Endothelial cell of umbilical vein (primary cell): ENCODE measurements at regions not wholly inside any gene's neighbourhood (a gene's known extent, or its start where the extent isn't known, plus 50 kb on each side); places are given as distances from the start of the nearest gene placed in this dataset.

Experiments
- BruUV-seq: library from RNA; stranded (reverse); fragments of 400-500 nt; replicated peaks from 2 replicates; lab custom pipeline; 2021; lab: Mats Ljungman, UMichigan
- CTCF ChIA-PET: fragments of 300-600, 350-600 bp; sonication (Branson Sonifier 250); formaldehyde crosslinking; loops from one replicate; lab custom pipeline; 2021; ENCODE audit warnings: antibody characterized with exemption, inconsistent platforms; lab: Charles Lee
- POLR2A ChIA-PET: fragments of 300-600, 350-600 bp; sonication (Branson Sonifier 250); formaldehyde crosslinking; loops from one replicate; lab custom pipeline; 2021; ENCODE audit warnings: antibody characterized with exemption, inconsistent platforms; lab: Charles Lee
- DNase-seq: peaks from one replicate; pipeline ENCODE4 v3.0.0-alpha.2; 2011; ENCODE audit warnings: low read depth, low spot score
- FAIRE-seq: peaks from 2 replicates; lab custom pipeline; 2011; peaks lifted over from hg19 to GRCh38; lab: Jason Lieb, UNC
- H2AFZ ChIP-seq: 2 replicates; pipeline ENCODE4 v1.6.0; 2012; ENCODE audit warnings: low read depth, low read length, control low read depth, inconsistent platforms
- H3K27ac ChIP-seq: 2 replicates; pipeline ENCODE4 v1.5.1; 2011; ENCODE audit warnings: low read depth, mild to moderate bottlenecking, control low read depth, low read length, moderate library complexity; ENCODE audit not compliant: insufficient read depth
- H3K27me3 ChIP-seq, 2 experiments: 2 replicates each; pipeline versions ENCODE4 v1.6.0 to v1.6.1; 2011; ENCODE audit warnings: low read length in 2 of 2, mixed read lengths in 1 of 2; ENCODE audit not compliant: control insufficient read depth in 2 of 2, insufficient read depth in 2 of 2
- H3K36me3 ChIP-seq, 2 experiments: 2 replicates in 1 of 2; 3 replicates in 1 of 2; pipeline ENCODE4 v1.5.1; 2011; ENCODE audit warnings: low read length in 2 of 2, mild to moderate bottlenecking in 1 of 2, moderate library complexity in 1 of 2; ENCODE audit not compliant: control insufficient read depth in 2 of 2, insufficient read depth in 2 of 2; ENCODE audit errors: extremely low read depth in 1 of 2
- H3K4me1 ChIP-seq: 3 replicates; pipeline ENCODE4 v1.5.1; 2011; ENCODE audit warnings: mild to moderate bottlenecking, low read length; ENCODE audit not compliant: control insufficient read depth, insufficient read depth; ENCODE audit errors: extremely low read depth
- H3K4me2 ChIP-seq: 2 replicates; pipeline ENCODE4 v1.6.1; 2011; ENCODE audit warnings: low read length, control low read depth, mixed read lengths; ENCODE audit not compliant: insufficient read depth
- H3K4me3 ChIP-seq, 3 experiments: fragments of 200-600 bp in 1 of 3; sonication (generic), shearing (Covaris generic) in 1 of 3; replicated peaks in 1 of 3; 2 replicates each; pipeline ENCODE4 v1.5.1; 2011 to 2016; ENCODE audit warnings: control low read depth in 3 of 3, low read length in 3 of 3, mild to moderate bottlenecking in 2 of 3, inconsistent platforms in 1 of 3, low read depth in 1 of 3, moderate library complexity in 1 of 3; ENCODE audit not compliant: insufficient read depth in 1 of 3
- H3K79me2 ChIP-seq: 2 replicates; pipeline ENCODE4 v1.6.0; 2012; ENCODE audit warnings: low read length, inconsistent platforms; ENCODE audit not compliant: control insufficient read depth, insufficient read depth
- H3K9ac ChIP-seq: replicated peaks from 2 replicates; pipeline ENCODE3; 2011; ENCODE audit warnings: low read length, control low read depth; ENCODE audit not compliant: insufficient read depth; ENCODE audit errors: extremely low read depth
- H3K9me1 ChIP-seq: replicated peaks from 3 replicates; pipeline ENCODE4 v1.6.0; 2011; ENCODE audit warnings: mild to moderate bottlenecking, low read length; ENCODE audit not compliant: control insufficient read depth, insufficient read depth; ENCODE audit errors: extremely low read depth
- H3K9me3 ChIP-seq: replicated peaks from 2 replicates; pipeline ENCODE4 v1.5.1; 2012; ENCODE audit warnings: low read length, inconsistent platforms; ENCODE audit not compliant: control insufficient read depth, insufficient read depth
- H4K20me1 ChIP-seq: replicated peaks from 2 replicates; pipeline ENCODE3; 2011; ENCODE audit warnings: mild to moderate bottlenecking, low read length; ENCODE audit not compliant: control insufficient read depth, insufficient read depth; ENCODE audit errors: extremely low read depth
- EZH2 ChIP-seq: IDR thresholded peaks from 2 replicates; pipeline ENCODE4 v1.6.1; 2012; ENCODE audit warnings: borderline replicate concordance, low read depth, mild to moderate bottlenecking, moderate library complexity, low read length, inconsistent platforms; ENCODE audit not compliant: severe bottlenecking
- FOS ChIP-seq: IDR thresholded peaks from 2 replicates; pipeline ENCODE4 v1.6.1; 2011; ENCODE audit warnings: mild to moderate bottlenecking, low read length, moderate library complexity, borderline replicate concordance; ENCODE audit not compliant: insufficient read depth
- GATA2 ChIP-seq: IDR thresholded peaks from 2 replicates; pipeline ENCODE4 v1.7.0; 2011; ENCODE audit warnings: low read depth, mild to moderate bottlenecking, moderate library complexity, mixed read lengths, low read length; ENCODE audit not compliant: insufficient read length, insufficient read depth
- JUN ChIP-seq: IDR thresholded peaks from 2 replicates; pipeline ENCODE4 v1.6.1; 2011; ENCODE audit warnings: borderline replicate concordance, low read depth; ENCODE audit not compliant: insufficient read length, insufficient read depth
- MYC ChIP-seq: IDR thresholded peaks from one replicate; pipeline ENCODE4 v1.6.1; 2011; ENCODE audit warnings: mild to moderate bottlenecking, low read depth, low read length
- POLR2A ChIP-seq: IDR thresholded peaks from 2 replicates; pipeline ENCODE4 v1.6.1; 2012; ENCODE audit warnings: low read depth, mild to moderate bottlenecking, control low read depth, low read length
- POLR2AphosphoS5 ChIP-seq: IDR thresholded peaks from 2 replicates; pipeline ENCODE4 v1.6.1; 2012; ENCODE audit warnings: low read depth, mild to moderate bottlenecking, control low read depth, low read length, moderate library complexity; ENCODE audit not compliant: insufficient read depth
- dilution Hi-C: fragments of 300-500 bp; cut with MboI; formaldehyde crosslinking; loops from one replicate; pipeline ENCODE4 v1.15.0; 2019; ENCODE audit warnings: low sequenced_read_pairs; ENCODE audit not compliant: extremely low pct_ligation_motif_present
- intact Hi-C: fragments of 100-400 bp; cut with micrococcal nuclease; formaldehyde crosslinking; loops from one replicate; pipeline ENCODE4 v1.10.0; 2022
- TF ChIP-seq, protein P1 (sequence below), 2 donors: IDR thresholded peaks; 1 replicate in 1 of 2; 2 replicates in 1 of 2; pipeline ENCODE4 v1.5.1; 2011; ENCODE audit warnings: low read length in 2 of 2, mild to moderate bottlenecking in 2 of 2, moderate library complexity in 2 of 2, control low read depth in 1 of 2, inconsistent platforms in 1 of 2, low read depth in 1 of 2; ENCODE audit not compliant: insufficient read depth in 1 of 2; ENCODE audit errors: extremely low read depth in 1 of 2
- TF ChIP-seq, protein P2 (sequence below): IDR thresholded peaks from 2 replicates; pipeline ENCODE4 v1.6.1; 2011; ENCODE audit not compliant: insufficient read depth, insufficient read length

DNA sequence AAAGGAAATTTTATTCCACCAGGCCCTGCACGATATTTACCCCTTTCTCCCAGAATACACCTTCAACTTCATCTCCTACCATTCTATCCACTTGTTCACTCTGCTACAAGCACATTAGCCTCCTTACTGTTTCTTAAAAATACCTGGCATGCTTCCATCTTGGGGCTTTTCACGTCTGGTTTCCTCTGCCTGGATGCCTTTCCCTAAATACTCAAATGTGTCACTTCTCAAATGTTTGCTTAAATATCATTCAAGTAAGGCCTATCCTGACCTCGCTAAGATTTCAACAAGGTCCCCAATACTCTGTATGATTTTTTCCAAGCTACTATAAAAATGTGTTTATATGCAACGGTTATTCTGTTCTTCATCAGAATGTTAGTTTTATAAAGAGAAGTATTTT is 433.0 kb upstream of the CHAC2 start:
- Histone ChIP-seq H3K4me1 (no peaks in the 10 kb centered on the region), H2AFZ (no peak overlapping the region), H3K36me3 (no peaks in the 10 kb centered on the region), H3K4me3 (no peak overlapping the region), H3K9me3 (no peaks in the 10 kb centered on the region), H3K27me3 (no peaks in the 10 kb centered on the region), H3K79me2 (no peaks in the 10 kb centered on the region), H3K27ac (no peak overlapping the region), H3K9ac (no peak overlapping the region), H4K20me1 (no peaks in the 10 kb centered on the region), H3K4me2 (no peak overlapping the region), H3K9me1 (no peaks in the 10 kb centered on the region)
- ChIA-PET CTCF (no interaction called here), POLR2A (no interaction called here)
- intact Hi-C loops (no loop called here), dilution Hi-C loops (no loop called here)
- FAIRE-seq, result no peak
- TF ChIP-seq, protein P1, sequence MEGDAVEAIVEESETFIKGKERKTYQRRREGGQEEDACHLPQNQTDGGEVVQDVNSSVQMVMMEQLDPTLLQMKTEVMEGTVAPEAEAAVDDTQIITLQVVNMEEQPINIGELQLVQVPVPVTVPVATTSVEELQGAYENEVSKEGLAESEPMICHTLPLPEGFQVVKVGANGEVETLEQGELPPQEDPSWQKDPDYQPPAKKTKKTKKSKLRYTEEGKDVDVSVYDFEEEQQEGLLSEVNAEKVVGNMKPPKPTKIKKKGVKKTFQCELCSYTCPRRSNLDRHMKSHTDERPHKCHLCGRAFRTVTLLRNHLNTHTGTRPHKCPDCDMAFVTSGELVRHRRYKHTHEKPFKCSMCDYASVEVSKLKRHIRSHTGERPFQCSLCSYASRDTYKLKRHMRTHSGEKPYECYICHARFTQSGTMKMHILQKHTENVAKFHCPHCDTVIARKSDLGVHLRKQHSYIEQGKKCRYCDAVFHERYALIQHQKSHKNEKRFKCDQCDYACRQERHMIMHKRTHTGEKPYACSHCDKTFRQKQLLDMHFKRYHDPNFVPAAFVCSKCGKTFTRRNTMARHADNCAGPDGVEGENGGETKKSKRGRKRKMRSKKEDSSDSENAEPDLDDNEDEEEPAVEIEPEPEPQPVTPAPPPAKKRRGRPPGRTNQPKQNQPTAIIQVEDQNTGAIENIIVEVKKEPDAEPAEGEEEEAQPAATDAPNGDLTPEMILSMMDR (IDR thresholded peaks at IDR 0.05; ENCODE audit: extremely low read depth in 1 of 2, insufficient read depth in 1 of 2, low read depth in 1 of 2, low read length in 2 of 2), result no peak
- no TSS peak for BruUV-seq
- DNase-seq, result no peak

- BruUV-seq, result no TSS peak
- no peak for TF ChIP-seq POLR2A
- no peak for TF ChIP-seq MYC
- TF ChIP-seq, protein P2, sequence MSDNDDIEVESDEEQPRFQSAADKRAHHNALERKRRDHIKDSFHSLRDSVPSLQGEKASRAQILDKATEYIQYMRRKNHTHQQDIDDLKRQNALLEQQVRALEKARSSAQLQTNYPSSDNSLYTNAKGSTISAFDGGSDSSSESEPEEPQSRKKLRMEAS, result no peak
- TF ChIP-seq GATA2, result no peak
- TF ChIP-seq EZH2, result no peak
- TF ChIP-seq JUN, result no peak
- TF ChIP-seq POLR2AphosphoS5, result no peak
- TF ChIP-seq FOS, result no peak
Observed at GRCh38 chr2:53331667-53332066, 435.9 kb upstream of the CHAC2 start.

More at GRCh38 chr2:53331667-53332066, 435.9 kb upstream of the CHAC2 start:
- Histone ChIP-seq H3K27me3 (no peaks in the 10 kb centered on the region), H3K4me1 (no peaks in the 10 kb centered on the region), H3K36me3 (no peaks in the 10 kb centered on the region), H3K9me1 (no peaks in the 10 kb centered on the region), H2AFZ (no peak overlapping the region), H3K4me2 (no peak overlapping the region), H3K9ac (no peak overlapping the region), H3K9me3 (no peaks in the 10 kb centered on the region), H3K27ac (no peak overlapping the region), H3K4me3 (no peak overlapping the region), H3K79me2 (no peaks in the 10 kb centered on the region), H4K20me1 (no peaks in the 10 kb centered on the region)
- dilution Hi-C loops, result no loop called here
- intact Hi-C loops, result no loop called here
- ChIA-PET POLR2A (no interaction called here), CTCF (no interaction called here)
- no peak for FAIRE-seq
- DNase-seq, result no peak
